ENCODE measurements at regions not wholly inside any gene's neighbourhood (a gene's known extent, or its start where the extent isn't known, plus 50 kb on each side); places are given as distances from the start of the nearest gene placed in this dataset.

DNA sequence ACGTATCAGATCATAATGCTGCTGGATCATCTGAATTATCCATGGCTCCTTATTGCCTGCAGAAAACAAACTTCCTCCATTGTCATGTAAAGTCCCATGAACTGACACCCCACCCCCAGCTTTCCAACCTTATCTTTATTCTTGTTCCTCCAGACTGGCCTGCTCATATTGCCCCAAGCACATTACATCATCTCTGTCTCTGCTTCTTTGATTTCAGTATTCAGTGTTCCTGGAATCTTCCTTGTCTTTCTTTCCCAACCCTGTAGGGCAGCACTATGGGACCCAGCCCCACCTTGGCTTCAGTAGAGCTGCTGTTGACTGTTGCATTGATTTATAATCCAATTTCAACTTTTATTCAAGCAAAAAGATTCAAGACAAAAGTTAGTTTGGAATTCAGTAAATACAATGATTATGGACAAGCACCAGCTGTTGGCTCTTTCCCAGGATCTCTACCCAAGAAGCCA, 187.5 kb upstream of the ECI2 start (continued):
- TF ChIP-seq RCOR1 (IDR thresholded peaks at IDR 0.05; ENCODE audit: borderline replicate concordance in 1 of 2, low read depth in 2 of 2, low read length in 2 of 2) = peak in 1 of 2 experiments; percentile 96; a peak in 2 of 4 replicates
- TF ChIP-seq MXI1 (IDR thresholded peaks at IDR 0.05; ENCODE audit: low read depth, low read length) = no peak
- TF ChIP-seq ELF1 (tag; IDR thresholded peaks at IDR 0.05) = no peak
- TF ChIP-seq ZNF146 (CRISPR knock-in tag; IDR thresholded peaks at IDR 0.05; ENCODE audit: unreplicated experiment) = no peak
- TF ChIP-seq, protein P1, sequence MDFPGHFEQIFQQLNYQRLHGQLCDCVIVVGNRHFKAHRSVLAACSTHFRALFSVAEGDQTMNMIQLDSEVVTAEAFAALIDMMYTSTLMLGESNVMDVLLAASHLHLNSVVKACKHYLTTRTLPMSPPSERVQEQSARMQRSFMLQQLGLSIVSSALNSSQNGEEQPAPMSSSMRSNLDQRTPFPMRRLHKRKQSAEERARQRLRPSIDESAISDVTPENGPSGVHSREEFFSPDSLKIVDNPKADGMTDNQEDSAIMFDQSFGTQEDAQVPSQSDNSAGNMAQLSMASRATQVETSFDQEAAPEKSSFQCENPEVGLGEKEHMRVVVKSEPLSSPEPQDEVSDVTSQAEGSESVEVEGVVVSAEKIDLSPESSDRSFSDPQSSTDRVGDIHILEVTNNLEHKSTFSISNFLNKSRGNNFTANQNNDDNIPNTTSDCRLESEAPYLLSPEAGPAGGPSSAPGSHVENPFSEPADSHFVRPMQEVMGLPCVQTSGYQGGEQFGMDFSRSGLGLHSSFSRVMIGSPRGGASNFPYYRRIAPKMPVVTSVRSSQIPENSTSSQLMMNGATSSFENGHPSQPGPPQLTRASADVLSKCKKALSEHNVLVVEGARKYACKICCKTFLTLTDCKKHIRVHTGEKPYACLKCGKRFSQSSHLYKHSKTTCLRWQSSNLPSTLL (IDR thresholded peaks at IDR 0.05) = no peak
- TF ChIP-seq KAT7 (CRISPR knock-in tag; IDR thresholded peaks at IDR 0.05; ENCODE audit: borderline replicate concordance) = no peak
- no peak for TF ChIP-seq NCOA4 (IDR thresholded peaks at IDR 0.05; ENCODE audit: partially characterized antibody)
- peak; percentile 40; the same call in 1 of the 2 replicates for TF ChIP-seq TEAD4 (IDR thresholded peaks at IDR 0.05; ENCODE audit: low read length)
- TF ChIP-seq TEAD4 (CRISPR knock-in tag; IDR thresholded peaks at IDR 0.05; ENCODE audit: borderline replicate concordance) = no peak
- TF ChIP-seq, protein P2, sequence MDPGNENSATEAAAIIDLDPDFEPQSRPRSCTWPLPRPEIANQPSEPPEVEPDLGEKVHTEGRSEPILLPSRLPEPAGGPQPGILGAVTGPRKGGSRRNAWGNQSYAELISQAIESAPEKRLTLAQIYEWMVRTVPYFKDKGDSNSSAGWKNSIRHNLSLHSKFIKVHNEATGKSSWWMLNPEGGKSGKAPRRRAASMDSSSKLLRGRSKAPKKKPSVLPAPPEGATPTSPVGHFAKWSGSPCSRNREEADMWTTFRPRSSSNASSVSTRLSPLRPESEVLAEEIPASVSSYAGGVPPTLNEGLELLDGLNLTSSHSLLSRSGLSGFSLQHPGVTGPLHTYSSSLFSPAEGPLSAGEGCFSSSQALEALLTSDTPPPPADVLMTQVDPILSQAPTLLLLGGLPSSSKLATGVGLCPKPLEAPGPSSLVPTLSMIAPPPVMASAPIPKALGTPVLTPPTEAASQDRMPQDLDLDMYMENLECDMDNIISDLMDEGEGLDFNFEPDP (CRISPR knock-in tag; IDR thresholded peaks at IDR 0.05) = no peak
- TF ChIP-seq XRCC3 (IDR thresholded peaks at IDR 0.05) = no peak
- TF ChIP-seq ZFP30 (CRISPR knock-in tag; IDR thresholded peaks at IDR 0.05; ENCODE audit: borderline replicate concordance) = no peak
- no peak for TF ChIP-seq MTF1 (CRISPR knock-in tag; IDR thresholded peaks at IDR 0.05; ENCODE audit: borderline replicate concordance)
- TF ChIP-seq KDM1A (IDR thresholded peaks at IDR 0.05) = peak in 1 of 2 experiments; percentile 39; a peak in 1 of 4 replicates
- peak; percentile 90 for TF ChIP-seq OTX1 (CRISPR knock-in tag; IDR thresholded peaks at IDR 0.05)
- TF ChIP-seq, protein P3, sequence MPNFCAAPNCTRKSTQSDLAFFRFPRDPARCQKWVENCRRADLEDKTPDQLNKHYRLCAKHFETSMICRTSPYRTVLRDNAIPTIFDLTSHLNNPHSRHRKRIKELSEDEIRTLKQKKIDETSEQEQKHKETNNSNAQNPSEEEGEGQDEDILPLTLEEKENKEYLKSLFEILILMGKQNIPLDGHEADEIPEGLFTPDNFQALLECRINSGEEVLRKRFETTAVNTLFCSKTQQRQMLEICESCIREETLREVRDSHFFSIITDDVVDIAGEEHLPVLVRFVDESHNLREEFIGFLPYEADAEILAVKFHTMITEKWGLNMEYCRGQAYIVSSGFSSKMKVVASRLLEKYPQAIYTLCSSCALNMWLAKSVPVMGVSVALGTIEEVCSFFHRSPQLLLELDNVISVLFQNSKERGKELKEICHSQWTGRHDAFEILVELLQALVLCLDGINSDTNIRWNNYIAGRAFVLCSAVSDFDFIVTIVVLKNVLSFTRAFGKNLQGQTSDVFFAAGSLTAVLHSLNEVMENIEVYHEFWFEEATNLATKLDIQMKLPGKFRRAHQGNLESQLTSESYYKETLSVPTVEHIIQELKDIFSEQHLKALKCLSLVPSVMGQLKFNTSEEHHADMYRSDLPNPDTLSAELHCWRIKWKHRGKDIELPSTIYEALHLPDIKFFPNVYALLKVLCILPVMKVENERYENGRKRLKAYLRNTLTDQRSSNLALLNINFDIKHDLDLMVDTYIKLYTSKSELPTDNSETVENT (CRISPR knock-in tag; IDR thresholded peaks at IDR 0.05) = no peak
- TF ChIP-seq NFE2 (IDR thresholded peaks at IDR 0.05; ENCODE audit: low read depth) = no peak
- no peak for TF ChIP-seq ZNF668 (CRISPR knock-in tag; IDR thresholded peaks at IDR 0.05)
- 0 out of 2 replicates have a peak, but pooled peaks have one; percentile 19 for TF ChIP-seq SMAD3 (CRISPR knock-in tag; conservative IDR thresholded peaks at IDR 0.05)
- peak; percentile 54; the same call in 1 of the 2 replicates for TF ChIP-seq ZSCAN32 (CRISPR knock-in tag; IDR thresholded peaks at IDR 0.05)
- no peak for TF ChIP-seq CBX8 (IDR thresholded peaks at IDR 0.05; ENCODE audit: borderline replicate concordance, extremely low read depth, low read depth, low read length, poor library complexity, severe bottlenecking)
- TF ChIP-seq, protein P4, sequence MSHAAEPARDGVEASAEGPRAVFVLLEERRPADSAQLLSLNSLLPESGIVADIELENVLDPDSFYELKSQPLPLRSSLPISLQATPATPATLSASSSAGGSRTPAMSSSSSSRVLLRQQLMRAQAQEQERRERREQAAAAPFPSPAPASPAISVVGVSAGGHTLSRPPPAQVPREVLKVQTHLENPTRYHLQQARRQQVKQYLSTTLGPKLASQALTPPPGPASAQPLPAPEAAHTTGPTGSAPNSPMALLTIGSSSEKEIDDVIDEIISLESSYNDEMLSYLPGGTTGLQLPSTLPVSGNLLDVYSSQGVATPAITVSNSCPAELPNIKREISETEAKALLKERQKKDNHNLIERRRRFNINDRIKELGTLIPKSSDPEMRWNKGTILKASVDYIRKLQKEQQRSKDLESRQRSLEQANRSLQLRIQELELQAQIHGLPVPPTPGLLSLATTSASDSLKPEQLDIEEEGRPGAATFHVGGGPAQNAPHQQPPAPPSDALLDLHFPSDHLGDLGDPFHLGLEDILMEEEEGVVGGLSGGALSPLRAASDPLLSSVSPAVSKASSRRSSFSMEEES (CRISPR knock-in tag; IDR thresholded peaks at IDR 0.05) = no peak
- no peak for TF ChIP-seq DNMT1 (IDR thresholded peaks at IDR 0.05)

All from K562 (cell line).